BE2C (cell line): ENCODE measurements at regions not wholly inside any gene's neighbourhood (a gene's known extent, or its start where the extent isn't known, plus 50 kb on each side); places are given as distances from the start of the nearest gene placed in this dataset.

Experiments
- DNase-seq: peaks from one replicate; pipeline ENCODE4 v3.0.0-alpha.2; 2020
- H3K27me3 ChIP-seq: fragments of 250-450 bp; sonication (Bioruptor Pico); 2 replicates; pipeline ENCODE4 v1.5.1; 2020; ENCODE audit warnings: mild to moderate bottlenecking
- H3K36me3 ChIP-seq: fragments of 250-450 bp; sonication (Bioruptor Pico); 2 replicates; pipeline ENCODE4 v1.5.1; 2020; ENCODE audit warnings: mild to moderate bottlenecking
- H3K4me1 ChIP-seq: fragments of 250-450 bp; sonication (Bioruptor Pico); 2 replicates; pipeline ENCODE4 v1.5.1; 2020
- H3K4me3 ChIP-seq: 2 replicates; pipeline ENCODE4 v1.5.1; 2011; ENCODE audit warnings: low read depth, low read length
- H3K9me3 ChIP-seq: fragments of 250-450 bp; sonication (Bioruptor Pico); 2 replicates; pipeline ENCODE4 v1.5.1; 2020
- CTCF ChIP-seq: IDR thresholded peaks from 2 replicates; pipeline ENCODE4 v1.5.1; 2012; ENCODE audit warnings: mild to moderate bottlenecking, low read depth, low read length

GRCh38 chr15:96692826-96693225, 362.3 kb downstream of the NR2F2 start:
- no peak for DNase-seq
- Histone ChIP-seq H3K9me3 (no peaks in the 10 kb centered on the region), H3K4me1 (no peaks in the 10 kb centered on the region), H3K4me3 (no peak overlapping the region), H3K27me3 (no peaks in the 10 kb centered on the region), H3K36me3 (no peaks in the 10 kb centered on the region)
- TF ChIP-seq CTCF, result no peak

- TF ChIP-seq CTCF, result no peak
- no peaks in the 10 kb centered on the region for H3K4me1 ChIP-seq
These were observed 363.0 kb downstream of the NR2F2 start for GRCh38 chr15:96693515-96693914.

DNA sequence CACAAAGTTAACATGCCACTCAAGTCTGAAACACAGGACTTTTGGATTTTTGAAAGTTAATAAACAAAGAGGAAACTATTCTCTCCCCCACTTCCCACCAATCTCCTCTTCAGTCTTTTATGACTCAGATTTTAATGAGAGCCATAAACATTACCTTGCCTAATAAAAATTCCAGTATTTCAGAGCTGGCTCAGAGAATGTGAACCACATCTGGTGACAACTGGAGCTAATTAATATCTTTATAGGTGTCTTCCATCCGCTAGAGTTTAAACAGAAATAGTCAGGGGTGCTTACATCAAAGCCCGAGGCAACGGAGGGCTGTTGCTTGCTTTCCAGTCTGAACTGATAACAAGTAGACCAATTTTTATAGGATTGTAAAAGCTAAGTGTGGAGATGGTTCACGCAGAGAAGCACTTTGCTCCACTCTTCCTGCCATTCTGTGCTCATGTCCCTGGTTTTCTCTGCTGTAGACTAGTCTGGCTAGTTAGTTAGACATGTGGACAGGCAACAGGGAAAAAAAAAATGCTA, 363.6 kb downstream of the NR2F2 start:
- no peaks in the 10 kb centered on the region for H3K9me3 ChIP-seq
- H3K27me3 ChIP-seq, result no peaks in the 10 kb centered on the region
- no peak for DNase-seq
- TF ChIP-seq CTCF, result no peak
- no peaks in the 10 kb centered on the region for H3K4me1 ChIP-seq
- H3K4me3 ChIP-seq, result no peak overlapping the region
- no peaks in the 10 kb centered on the region for H3K36me3 ChIP-seq

More at GRCh38 chr15:96693515-96693914, 363.0 kb downstream of the NR2F2 start:
- H3K9me3 ChIP-seq, result no peaks in the 10 kb centered on the region
- no peak overlapping the region for H3K4me3 ChIP-seq
- H3K36me3 ChIP-seq, result no peaks in the 10 kb centered on the region
- DNase-seq, result no peak
- H3K27me3 ChIP-seq, result no peaks in the 10 kb centered on the region

GRCh38 chr15:96695426-96695825, 364.9 kb downstream of the NR2F2 start:
- TF ChIP-seq CTCF, result no peak
- DNase-seq, result no peak

DNA sequence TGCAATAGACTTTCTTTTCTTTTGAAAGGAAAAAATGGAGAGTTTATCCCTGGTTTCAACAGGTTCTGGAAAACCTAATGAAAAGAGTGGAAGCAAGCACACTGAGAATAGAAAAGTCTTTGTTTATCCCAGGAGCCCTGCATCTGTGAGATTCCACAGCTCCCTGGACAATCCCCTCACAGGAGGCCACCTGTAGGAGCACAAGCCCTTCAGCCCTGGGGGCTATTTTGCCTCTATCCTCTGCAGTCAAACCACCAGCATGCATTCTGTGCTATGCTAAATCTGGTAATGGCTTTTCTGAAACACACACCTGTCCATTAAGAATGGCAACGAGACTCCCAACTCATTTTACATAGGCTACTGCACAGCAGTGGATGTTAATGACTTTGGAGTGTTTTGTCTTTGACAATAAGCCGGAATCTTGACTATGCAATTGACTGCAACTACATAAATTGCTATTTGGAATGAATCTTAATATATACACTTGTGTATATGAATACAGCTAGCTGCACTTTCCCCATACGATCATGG, 369.4 kb downstream of the NR2F2 start:
- no peak for TF ChIP-seq CTCF
- H3K4me1 ChIP-seq, result no peaks in the 10 kb centered on the region
- no peaks in the 10 kb centered on the region for H3K27me3 ChIP-seq
- no peak for DNase-seq
- H3K4me3 ChIP-seq, result no peak overlapping the region
- H3K9me3 ChIP-seq, result no peaks in the 10 kb centered on the region
- H3K36me3 ChIP-seq, result no peaks in the 10 kb centered on the region

More at GRCh38 chr15:96695426-96695825, 364.9 kb downstream of the NR2F2 start:
- Histone ChIP-seq H3K4me3 (no peak overlapping the region), H3K36me3 (no peaks in the 10 kb centered on the region), H3K4me1 (no peaks in the 10 kb centered on the region), H3K27me3 (no peaks in the 10 kb centered on the region), H3K9me3 (no peaks in the 10 kb centered on the region)

DNA sequence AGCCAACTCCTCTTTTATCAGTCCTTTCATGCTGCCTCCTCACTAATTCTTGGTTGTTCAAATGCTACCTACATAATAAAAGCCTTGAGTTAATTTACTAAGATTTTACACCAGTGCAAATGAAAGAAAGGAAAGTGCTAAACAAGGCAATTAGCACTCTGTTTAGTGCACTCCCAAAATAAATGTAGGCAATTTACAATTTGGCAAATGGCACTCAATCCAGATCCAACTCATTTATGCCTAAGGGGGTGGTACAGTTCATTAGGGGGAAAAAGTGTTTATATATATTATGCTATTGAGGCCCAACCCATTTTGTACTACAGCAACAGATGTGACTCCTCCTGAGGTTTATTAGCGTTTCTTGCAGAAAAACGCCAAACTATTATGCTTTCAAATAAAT, 370.1 kb downstream of the NR2F2 start:
- Histone ChIP-seq H3K27me3 (no peaks in the 10 kb centered on the region), H3K4me3 (no peak overlapping the region), H3K36me3 (no peaks in the 10 kb centered on the region), H3K9me3 (no peaks in the 10 kb centered on the region), H3K4me1 (no peaks in the 10 kb centered on the region)
- no peak for DNase-seq
- TF ChIP-seq CTCF, result no peak
